ENCODE measurements at regions not wholly inside any gene's neighbourhood (a gene's known extent, or its start where the extent isn't known, plus 50 kb on each side); places are given as distances from the start of the nearest gene placed in this dataset.

GRCh38 chr2:22055784-22056620, 932.2 kb downstream of the TDRD15 start:
- H3F3A ChIP-seq (ENCODE audit: insufficient read depth), result no peaks in the 10 kb centered on the region
- H3K4me2 ChIP-seq (ENCODE audit: low read depth, low read length, poor library complexity, severe bottlenecking), result no peak overlapping the region
- H3K9me3 ChIP-seq (ENCODE audit: insufficient read depth, low read length), result no peaks in the 10 kb centered on the region
- no peaks in the 10 kb centered on the region for H3K27me3 ChIP-seq (ENCODE audit: low read length)
- no peak for TF ChIP-seq EZH2phosphoT487 (conservative IDR thresholded peaks at IDR 0.05; ENCODE audit: low read length)
- no peak for TF ChIP-seq CTCF (IDR thresholded peaks at IDR 0.05; ENCODE audit: insufficient read depth, low read length, poor library complexity, severe bottlenecking)
- no peak overlapping the region for H2AFZ ChIP-seq (ENCODE audit: low read depth, low read length, severe bottlenecking)
- no peak overlapping the region for H3K4me3 ChIP-seq (ENCODE audit: insufficient read depth, low read length, poor library complexity, severe bottlenecking)
- no peaks in the 10 kb centered on the region for H3K36me3 ChIP-seq (ENCODE audit: low read length)
- H3K9ac ChIP-seq (ENCODE audit: low read length), result no peak overlapping the region
- no peaks in the 10 kb centered on the region for H3K79me2 ChIP-seq (ENCODE audit: insufficient read depth, low read length)
- H3K9me2 ChIP-seq (replicated peaks; ENCODE audit: insufficient read depth, low read length), result no peaks in the 10 kb centered on the region
- H4K20me1 ChIP-seq (ENCODE audit: low read depth, low read length), result no peaks in the 10 kb centered on the region
- H3K27ac ChIP-seq (ENCODE audit: low read depth, low read length), result no peak overlapping the region

DNA sequence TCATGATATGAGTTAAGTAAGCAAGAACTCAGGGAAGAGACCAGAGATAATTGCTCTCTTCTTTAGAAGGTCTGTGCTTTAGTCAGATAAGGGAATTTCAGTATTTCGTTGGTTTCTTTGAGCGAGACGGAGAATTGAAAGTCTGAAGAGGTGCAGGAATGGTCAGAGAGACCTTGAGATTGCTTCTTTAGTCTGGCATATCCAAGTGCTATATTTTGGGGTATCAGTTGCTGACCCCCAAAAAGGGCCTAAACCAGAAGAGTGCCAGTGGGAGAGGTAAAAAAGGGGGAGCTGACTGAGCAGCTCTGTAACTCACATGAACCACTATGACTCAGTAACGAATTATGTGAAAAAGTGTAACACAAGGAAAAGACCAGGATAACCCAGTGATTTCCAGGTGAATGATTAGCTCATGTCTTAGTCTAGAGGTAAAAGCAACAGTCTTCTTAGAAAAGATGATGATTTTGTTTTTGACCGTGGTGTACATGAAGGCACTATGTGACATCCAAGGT, 932.9 kb downstream of the TDRD15 start:
- H2AFZ ChIP-seq (ENCODE audit: low read depth, low read length, severe bottlenecking), result no peak overlapping the region
- TF ChIP-seq CTCF (IDR thresholded peaks at IDR 0.05; ENCODE audit: insufficient read depth, low read length, poor library complexity, severe bottlenecking) (no peak), EZH2phosphoT487 (conservative IDR thresholded peaks at IDR 0.05; ENCODE audit: low read length) (no peak)
- no peak overlapping the region for H3K4me2 ChIP-seq (ENCODE audit: low read depth, low read length, poor library complexity, severe bottlenecking)
- no peaks in the 10 kb centered on the region for H3K27me3 ChIP-seq (ENCODE audit: low read length)
- H3F3A ChIP-seq (ENCODE audit: insufficient read depth), result no peaks in the 10 kb centered on the region
- no peaks in the 10 kb centered on the region for H3K36me3 ChIP-seq (ENCODE audit: low read length)
- H3K27ac ChIP-seq (ENCODE audit: low read depth, low read length), result no peak overlapping the region
- no peaks in the 10 kb centered on the region for H3K9me3 ChIP-seq (ENCODE audit: insufficient read depth, low read length)
- no peaks in the 10 kb centered on the region for H3K79me2 ChIP-seq (ENCODE audit: insufficient read depth, low read length)
- no peak overlapping the region for H3K9ac ChIP-seq (ENCODE audit: low read length)
- no peaks in the 10 kb centered on the region for H4K20me1 ChIP-seq (ENCODE audit: low read depth, low read length)
- H3K9me2 ChIP-seq (replicated peaks; ENCODE audit: insufficient read depth, low read length), result no peaks in the 10 kb centered on the region
- H3K4me3 ChIP-seq (ENCODE audit: insufficient read depth, low read length, poor library complexity, severe bottlenecking), result no peak overlapping the region

- Histone ChIP-seq H3K79me2 (ENCODE audit: insufficient read depth, low read length) (no peaks in the 10 kb centered on the region), H3K9me2 (replicated peaks; ENCODE audit: insufficient read depth, low read length) (no peaks in the 10 kb centered on the region)
These were observed 938.9 kb downstream of the TDRD15 start for GRCh38 chr2:22062679-22063078.

More at GRCh38 chr2:22062679-22063078, 938.9 kb downstream of the TDRD15 start:
- Histone ChIP-seq H4K20me1 (ENCODE audit: low read depth, low read length) (no peaks in the 10 kb centered on the region), H3K4me3 (ENCODE audit: insufficient read depth, low read length, poor library complexity, severe bottlenecking) (no peak overlapping the region), H3K4me2 (ENCODE audit: low read depth, low read length, poor library complexity, severe bottlenecking) (no peak overlapping the region), H3K36me3 (ENCODE audit: low read length) (no peaks in the 10 kb centered on the region), H3K9ac (ENCODE audit: low read length) (no peak overlapping the region), H3F3A (ENCODE audit: insufficient read depth) (no peaks in the 10 kb centered on the region), H3K27me3 (ENCODE audit: low read length) (no peaks in the 10 kb centered on the region), H3K27ac (ENCODE audit: low read depth, low read length) (no peak overlapping the region), H2AFZ (ENCODE audit: low read depth, low read length, severe bottlenecking) (no peak overlapping the region), H3K9me3 (ENCODE audit: insufficient read depth, low read length) (no peaks in the 10 kb centered on the region)
- TF ChIP-seq EZH2phosphoT487 (conservative IDR thresholded peaks at IDR 0.05; ENCODE audit: low read length) (no peak), CTCF (IDR thresholded peaks at IDR 0.05; ENCODE audit: insufficient read depth, low read length, poor library complexity, severe bottlenecking) (no peak)
